GM19455 (cell line): ENCODE measurements at regions not wholly inside any gene's neighbourhood (a gene's known extent, or its start where the extent isn't known, plus 50 kb on each side); places are given as distances from the start of the nearest gene placed in this dataset.
"Not testable (repeated sequence)": the region's sequence is repeated elsewhere in the genome, so short reads cannot be mapped to it uniquely, and the experiment has no call there.

Experiments used
- ATAC-seq: cut with Tn5 transposase; IDR thresholded peaks from one replicate; pipeline ENCODE4 v1.9.1; 2021; ENCODE audit not compliant: unreplicated experiment

DNA sequence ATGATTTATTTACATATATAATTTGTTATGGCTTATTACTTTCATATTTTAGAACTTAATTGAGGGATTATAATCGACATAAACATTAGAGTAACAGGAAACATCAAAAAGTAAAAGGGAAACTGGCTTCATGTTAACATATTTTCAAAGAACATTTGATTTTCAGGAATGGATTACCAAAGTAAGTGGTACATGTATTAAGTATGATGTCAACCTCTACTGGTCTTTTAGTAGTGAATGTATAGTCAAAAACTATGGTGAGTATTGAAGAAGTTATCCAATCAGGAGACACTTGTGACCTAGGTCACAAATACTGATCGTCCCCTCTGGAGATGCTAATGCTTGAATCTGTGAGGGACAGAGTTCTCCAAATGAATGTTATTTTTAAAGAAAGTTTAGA, 768.9 kb upstream of the ADGRL4 start:
- ATAC-seq, result no peak

DNA sequence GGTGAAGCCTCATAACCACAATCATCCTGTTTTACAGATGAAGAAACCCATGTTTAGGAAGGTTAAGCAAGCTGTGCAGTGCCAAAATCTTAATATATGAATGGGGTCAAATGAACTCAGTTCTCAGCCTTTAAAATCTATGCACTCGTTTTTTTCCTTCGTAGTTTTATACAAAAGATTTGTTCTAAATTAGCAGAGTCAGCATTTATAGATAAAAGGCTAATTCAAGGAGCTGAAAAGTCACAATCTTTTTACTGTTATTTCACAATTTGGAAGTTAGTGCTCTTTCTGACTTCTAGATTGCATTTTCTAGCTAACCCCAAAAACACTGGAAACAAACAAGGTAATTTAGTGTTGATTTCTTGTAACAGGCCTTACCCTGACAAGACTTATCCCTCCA, 766.9 kb upstream of the ADGRL4 start:
- ATAC-seq, result no peak

DNA sequence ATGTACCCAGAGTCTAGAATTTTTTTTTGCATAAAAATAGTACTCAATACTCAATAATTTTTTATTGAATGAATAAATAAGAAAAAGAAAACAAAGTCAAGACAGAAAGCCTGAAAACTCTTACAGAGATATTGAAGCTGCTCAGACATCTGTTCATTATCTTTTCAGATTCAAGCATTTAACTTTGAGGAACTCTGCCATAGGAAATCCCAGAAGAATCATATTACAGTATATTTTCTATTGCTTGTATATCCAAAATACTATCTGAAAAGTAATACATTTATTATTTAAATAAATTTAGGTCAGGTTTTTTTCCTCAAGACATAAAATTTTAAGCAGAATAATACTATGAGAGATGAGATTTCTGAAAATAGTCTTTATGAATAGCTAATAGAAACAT, 755.9 kb upstream of the ADGRL4 start:
- no peak for ATAC-seq

DNA sequence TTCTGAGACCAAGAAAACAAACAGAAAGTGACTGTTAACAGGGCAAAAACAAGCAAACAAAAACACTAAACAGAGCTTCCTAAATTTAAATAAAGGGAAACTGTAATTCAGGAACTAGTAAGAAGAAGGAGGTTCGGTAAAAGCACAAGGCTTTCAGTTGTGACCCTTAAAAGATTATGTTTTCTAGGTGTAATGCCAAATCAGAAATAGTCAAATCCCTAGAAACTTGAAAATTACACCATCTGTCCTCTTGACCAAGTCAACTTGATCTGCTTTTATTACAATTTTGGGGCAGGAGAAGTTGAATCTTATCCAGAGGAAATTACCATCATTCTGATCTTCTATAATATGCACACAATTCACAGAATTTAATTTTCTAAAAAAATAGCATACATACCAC, 754.0 kb upstream of the ADGRL4 start:
- ATAC-seq, result no peak

DNA sequence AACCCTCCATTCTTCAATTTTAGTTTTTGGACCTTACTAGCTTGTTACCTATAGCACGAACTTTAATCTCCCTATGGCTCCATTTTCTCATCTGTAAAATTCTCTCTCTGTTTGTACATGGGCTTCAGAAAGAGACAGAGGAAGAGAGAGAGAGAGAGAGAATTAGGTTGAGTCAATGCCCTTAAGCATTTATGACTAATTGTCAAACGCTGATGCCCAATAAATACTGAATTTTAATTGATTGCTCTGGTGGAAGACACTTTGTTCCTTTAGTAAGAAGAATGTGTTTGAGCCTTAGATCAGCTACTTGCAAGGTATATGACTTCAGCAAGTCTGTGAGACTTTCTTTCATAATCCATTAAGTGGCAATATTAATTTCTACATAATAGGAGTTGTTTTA, 743.1 kb upstream of the ADGRL4 start:
- ATAC-seq, result no peak

DNA sequence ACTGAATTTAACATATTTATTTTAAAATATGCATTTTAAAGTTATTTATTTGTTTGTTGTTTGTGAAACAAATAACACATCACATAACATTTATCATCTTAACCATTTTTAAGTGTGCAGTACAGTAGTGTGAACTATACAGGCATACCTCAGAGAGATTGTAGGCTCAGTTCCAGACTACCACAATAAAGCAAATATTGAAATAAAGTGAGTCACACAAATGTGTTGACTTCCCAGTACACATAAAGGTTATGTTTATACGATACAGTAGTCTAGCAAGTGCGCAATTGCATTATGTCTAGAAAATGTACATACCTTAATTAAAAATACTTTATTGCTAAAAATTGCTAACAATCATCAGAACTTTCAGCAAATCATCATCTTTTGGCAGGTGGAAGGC, 739.4 kb upstream of the ADGRL4 start:
- ATAC-seq, result no peak

DNA sequence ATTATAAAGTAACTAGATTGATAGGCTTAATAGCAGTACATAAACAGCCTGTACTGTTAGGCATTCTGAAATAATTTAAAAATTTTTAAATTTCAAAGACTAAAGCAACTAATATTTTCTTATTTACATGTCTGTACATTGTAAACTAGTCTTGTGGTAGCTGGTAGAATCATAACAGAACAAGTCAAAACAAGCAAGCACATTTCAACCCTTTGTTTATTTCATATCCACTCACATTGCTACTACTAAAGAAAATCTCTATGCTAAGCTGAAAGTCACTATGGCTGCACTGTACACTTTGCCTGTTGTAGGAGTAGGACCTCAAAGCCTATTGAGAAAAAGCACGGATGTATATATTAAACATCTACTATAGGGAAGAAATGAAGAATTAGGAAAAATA, 738.2 kb upstream of the ADGRL4 start:
- ATAC-seq, result no peak

DNA sequence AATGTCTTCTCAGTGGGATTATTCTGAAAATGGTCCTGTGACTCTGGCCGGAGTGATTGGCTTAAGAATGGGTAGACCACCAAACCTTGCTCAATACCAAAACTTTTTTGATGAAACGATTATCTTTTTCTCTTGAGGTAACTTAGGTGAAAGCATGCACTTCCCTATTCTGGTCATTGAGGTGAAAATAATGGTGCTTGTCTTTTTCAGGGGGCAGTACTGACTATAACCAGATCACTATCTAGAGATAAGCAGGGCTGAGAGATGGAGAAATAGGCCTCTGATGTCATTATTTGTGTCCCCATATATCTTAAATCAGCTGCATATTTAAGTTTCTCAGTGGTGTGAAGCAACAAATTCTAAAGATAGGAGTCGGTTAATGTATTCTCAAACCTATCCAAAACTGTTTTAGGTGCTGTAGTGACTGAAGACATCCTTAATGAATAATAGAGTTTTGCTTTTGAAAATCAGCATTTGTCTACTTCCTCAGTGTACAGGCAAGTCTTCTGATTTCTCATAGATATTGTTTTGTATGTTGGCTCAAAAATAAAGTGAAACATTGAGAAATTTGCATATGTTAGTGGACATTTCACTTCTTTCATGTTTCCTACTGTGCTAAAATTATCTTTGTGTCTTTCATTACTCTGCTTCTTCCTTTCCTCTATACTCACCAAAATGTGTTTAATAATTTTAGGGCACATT, 735.3 kb upstream of the ADGRL4 start:
- ATAC-seq, result peak; percentile 92

DNA sequence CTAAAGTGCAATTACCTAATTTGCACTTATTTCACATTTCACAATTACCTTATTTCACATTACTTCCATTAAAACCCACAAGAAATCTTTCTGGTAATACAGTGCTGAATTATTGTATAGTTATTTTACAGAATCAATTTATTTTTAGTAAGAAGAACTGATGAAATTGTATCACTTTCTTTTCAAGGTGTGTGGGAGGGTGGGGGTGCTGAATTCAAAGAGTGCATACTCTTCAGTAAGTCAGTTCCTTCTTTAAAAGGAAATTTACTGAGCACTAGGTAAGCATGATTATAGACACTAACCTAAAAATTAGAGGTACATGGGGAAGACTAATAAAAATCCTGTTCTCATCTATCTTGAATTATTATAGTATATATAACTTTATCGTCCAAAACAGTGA, 731.6 kb upstream of the ADGRL4 start:
- no peak for ATAC-seq

DNA sequence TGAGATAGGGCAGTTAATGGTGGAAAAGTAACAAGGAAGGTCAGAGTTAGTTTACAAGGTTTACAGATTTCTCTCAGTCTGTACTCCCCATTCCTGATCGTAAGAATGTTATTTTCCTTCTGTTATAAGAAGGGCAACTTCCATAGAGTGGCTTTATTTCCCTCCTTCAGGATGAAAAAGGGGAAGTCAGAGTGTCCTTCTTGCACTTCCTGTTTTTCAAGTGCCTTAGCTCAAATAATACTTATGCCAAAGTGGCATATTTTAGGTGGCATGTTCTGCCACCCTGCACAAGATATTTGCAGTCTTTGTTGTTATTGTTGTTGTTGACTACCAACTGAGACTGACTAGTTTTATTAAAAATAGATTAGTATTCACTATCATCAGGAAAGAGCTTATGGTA, 730.7 kb upstream of the ADGRL4 start:
- no peak for ATAC-seq

DNA sequence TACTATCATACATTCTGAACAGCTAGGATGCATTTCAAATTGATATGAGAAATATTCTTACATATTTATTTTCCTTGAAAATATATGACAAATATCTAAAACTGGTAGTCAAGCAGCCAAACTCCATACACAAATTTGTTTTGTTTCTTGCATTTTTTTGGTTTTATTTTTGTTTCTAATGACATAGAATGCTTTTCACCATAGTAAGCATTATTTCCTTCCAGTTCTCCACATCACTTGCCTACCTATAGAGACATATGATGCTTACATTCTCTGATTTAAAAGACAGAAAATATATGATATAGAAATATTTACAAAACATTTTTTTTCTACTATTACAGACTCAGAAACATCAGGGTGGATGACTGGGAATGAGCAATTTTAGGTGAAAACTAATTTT, 726.4 kb upstream of the ADGRL4 start:
- no peak for ATAC-seq

DNA sequence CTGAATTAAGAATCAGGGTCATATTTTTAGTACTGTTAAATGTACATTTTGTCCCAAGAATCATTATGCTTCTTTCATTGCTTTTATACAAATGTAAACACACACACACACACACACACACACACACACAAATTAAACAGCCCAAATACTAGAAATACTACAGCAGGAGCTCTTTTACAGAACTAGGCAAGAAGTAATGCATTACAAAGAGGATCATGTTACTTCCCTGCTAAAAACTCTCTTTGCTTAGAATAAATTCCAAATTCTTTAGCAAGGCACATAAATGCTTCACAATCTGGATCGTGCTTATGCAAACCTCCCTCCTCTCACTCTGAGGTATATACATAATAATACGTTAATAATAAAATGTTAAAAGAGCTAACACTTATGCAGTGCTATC, 720.4 kb upstream of the ADGRL4 start:
- ATAC-seq, result no peak

DNA sequence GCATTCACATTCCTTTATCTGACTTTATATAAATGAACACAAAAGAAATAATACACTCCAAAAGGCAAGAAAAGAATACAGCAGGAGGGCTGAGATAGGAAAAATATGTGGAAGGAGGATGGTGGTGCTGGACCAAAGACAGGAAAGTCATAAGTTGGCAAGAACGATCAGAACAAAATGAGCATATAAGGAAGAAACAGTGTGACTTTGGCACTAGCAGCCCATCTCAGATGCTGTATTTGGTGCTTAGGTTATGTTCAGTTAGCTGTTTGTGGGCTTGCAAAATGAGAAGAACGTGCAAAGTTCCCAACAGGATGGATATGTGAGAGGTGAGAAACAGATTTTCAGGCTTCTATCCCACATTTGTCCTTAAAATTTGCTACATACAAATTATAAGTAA, 719.8 kb upstream of the ADGRL4 start:
- no peak for ATAC-seq

DNA sequence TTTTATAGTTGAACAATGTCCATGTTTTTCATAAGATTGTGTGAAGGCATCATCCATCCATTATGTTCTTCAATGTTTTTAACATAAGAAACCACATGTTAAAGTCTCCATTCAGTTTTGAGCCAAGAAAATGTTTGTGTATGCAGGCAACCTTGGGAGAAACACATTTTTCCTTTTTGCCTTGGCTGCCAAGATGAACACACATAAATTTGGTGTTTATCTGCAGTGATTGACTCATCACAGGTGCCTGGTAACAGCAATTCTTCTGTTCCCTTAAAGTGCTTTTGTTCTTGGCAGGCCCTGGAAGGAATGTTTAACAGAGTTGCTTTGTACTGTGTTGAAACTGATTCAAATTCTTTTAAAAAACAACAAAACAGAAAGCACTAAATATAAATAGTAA, 709.9 kb upstream of the ADGRL4 start:
- no peak for ATAC-seq

DNA sequence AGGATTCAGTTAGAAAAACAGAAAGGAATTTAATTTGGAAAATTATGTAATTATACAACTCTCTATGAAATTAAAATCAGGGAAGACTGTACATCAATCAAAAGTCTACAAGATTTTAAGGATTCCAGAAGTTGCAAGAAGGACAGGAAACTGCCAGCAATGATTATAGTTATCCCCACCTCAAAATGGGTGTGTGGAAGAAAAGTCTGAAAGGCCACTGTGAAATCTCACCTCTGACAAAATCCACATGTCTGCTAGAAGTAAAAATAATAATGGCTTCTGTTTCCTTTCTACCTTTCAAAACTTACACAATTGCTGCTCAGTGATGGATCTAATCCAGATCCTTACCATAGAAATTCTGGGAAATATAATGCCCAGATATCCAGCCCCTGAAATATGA, 708.1 kb upstream of the ADGRL4 start:
- no peak for ATAC-seq

DNA sequence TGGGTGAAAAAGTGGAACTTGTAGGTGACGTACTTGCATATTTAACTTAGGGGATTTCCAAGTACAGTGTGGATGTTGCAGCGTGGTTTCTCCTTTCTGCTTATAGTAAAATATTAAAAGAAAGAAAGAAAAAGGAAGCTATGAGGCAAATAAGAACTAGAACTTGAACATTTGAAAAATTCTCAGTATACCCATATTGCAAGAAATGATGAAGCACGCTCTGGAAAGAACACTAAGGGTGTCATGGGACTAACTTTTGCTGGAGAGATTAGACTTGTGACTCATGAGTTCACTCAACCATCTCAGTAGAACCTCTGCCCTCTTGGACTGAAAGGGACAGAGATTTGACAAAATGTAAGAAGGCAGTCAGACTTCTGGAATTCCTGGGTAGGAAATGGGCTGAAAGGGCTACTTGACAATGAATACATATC, 704.5 kb upstream of the ADGRL4 start:
- peak; percentile 84 for ATAC-seq

DNA sequence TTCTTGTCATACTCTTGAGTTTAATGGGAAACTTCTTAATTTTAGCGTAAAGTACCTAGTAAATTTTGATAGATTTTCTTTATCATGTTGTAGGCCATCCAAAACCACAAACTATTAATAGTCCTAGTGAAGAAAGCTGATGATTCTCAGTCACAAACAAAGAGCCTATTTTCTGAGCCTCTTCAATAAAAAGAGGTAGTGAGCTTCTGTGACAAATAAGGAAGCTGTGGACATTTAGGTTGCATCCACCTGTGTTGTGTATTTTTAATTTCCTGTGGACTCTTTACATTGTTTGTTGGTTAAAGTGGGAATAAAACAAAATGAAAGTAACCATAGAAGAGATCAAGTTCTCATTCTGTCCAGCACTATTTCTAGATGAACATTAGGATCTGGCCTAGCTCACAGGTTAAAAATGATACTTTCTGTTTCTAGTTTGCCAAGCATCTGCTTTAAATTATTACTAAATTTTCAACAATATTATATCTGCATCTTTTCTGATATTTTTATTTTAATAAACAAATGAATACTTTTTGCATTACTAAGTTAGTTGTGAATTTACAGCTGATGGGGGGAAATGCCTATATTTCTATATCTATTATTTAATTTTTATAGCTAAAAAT, 702.2 kb upstream of the ADGRL4 start:
- ATAC-seq, result no peak

DNA sequence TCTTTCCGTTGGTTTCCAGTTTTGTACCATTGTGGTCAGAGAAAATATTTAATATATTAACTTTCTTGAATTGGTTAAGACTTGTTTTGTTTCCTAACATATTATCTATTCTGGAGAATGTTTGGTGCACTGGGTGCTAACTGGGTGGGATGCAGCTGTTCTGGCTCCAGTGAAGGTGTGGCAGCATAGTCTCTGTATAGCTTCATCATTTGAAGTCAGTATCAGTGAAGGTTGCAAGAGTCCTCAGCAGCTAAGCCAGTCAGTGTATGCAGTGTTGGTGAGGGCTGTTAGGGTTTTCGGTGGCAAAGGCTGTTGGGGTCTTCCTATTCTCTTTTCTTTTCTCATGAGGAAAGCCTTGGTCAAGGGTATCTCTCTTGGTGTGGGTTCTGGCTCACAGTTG, 698.7 kb upstream of the ADGRL4 start:
- no peak for ATAC-seq

DNA sequence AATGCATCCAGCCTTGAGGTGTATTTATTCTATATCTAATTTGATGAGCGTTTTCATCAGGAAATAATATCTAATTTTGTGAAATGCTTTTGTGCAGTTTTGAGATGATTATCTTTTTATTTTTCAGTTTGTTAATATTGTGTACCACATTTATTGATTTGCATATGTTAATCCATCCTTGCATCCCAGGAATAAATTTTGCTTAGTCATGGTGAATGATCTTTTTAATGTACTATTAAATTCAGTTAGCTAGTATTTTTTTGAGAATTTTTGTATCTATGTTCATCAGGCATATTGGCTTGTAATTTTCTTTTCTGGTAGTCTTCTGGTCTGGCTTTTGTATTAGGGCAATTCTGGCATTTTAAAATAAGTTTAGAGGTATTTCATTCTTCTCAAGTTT, 697.5 kb upstream of the ADGRL4 start:
- ATAC-seq, result no peak

DNA sequence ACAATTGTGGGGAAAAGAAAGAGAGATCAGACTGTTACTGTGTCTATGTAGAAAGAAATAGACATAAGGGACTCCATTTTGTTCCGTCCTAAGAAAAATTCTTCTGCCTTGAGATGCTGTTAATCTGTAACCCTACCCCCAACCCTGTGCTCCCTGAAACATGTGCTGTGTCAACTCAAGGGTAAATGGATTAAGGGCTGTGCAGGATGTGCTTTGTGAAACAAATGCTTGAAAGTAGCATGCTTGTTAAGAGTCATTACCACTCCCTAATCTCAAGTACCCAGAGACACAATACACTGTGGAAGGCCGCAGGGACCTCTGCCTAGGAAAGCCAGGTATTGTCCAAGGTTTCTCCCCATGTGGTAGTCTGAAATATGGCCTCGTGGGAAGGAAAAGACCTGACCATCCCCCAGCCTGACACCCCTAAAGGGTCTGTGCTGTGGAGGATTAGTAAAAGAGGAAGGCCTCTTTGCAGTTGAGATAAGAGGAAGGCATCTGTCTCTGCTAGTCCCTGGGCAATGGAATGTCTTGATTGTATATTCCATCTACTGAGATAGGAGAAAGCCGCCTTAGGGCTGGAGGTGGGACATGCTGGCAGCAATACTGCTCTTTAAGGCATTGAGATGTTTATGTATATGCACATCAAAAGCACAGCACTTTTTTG, 695.9 kb upstream of the ADGRL4 start:
- not testable (repeated sequence) for ATAC-seq

DNA sequence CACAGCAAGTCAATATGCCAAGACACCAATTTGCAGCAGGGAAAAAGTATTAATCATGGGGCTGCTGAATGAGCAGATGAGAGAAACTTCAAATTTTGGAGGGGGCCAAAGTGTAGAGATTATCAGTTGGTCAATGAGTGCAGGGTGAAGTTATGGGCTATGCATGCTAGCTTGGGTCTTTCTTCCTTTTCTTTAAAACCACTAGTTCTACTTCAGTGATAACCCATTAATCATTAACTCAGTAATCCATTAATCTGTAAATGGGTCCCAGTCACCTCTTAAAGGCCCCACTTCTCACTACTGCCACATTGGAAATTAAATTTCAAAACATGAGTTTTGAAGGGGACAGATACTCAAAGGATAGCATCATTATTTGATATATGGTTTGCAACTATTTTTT, 688.6 kb upstream of the ADGRL4 start:
- peak; percentile 75 for ATAC-seq

DNA sequence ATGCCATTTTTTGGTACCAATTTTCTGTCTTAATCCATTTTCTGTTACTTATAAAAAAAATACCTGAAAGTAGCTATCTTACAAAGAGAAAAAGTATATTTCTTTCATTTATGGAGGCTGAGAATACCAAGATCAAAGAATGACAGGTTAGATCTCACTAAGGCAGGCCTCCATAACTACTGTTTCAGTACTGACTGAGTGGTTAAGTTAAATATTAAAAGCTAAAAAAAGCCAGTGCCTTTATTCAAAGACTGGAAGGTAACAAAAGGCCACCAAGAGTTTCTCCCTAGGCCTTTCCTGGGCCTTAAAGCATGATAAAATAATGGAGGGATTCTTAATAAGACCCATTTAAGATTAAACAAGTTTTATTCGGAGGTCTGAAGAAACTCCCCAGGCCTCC, 687.7 kb upstream of the ADGRL4 start:
- ATAC-seq, result no peak
